ENCODE measurements at regions not wholly inside any gene's neighbourhood (a gene's known extent, or its start where the extent isn't known, plus 50 kb on each side); places are given as distances from the start of the nearest gene placed in this dataset.

GRCh38 chr6:26312501-26313397 is 52.2 kb upstream of the BTN3A2 start:
- DNase-seq (ENCODE audit: low read depth): peak; percentile 87

All from RPMI7951 (cell line).